GM12874 (cell line): ENCODE measurements at regions not wholly inside any gene's neighbourhood (a gene's known extent, or its start where the extent isn't known, plus 50 kb on each side); places are given as distances from the start of the nearest gene placed in this dataset.

ENCODE experiments used
- CTCF ChIP-seq: IDR thresholded peaks from 2 replicates; pipeline ENCODE4 v1.5.1; 2011; ENCODE audit warnings: low read depth, mild to moderate bottlenecking, control low read depth, low read length, moderate library complexity; ENCODE audit not compliant: insufficient read depth

GRCh38 chr9:87276851-87277261, 220.8 kb upstream of the DAPK1 start:
- TF ChIP-seq CTCF: no peak

GRCh38 chr9:87277346-87277745, 220.3 kb upstream of the DAPK1 start:
- no peak for TF ChIP-seq CTCF

GRCh38 chr9:87278971-87279733, 218.5 kb upstream of the DAPK1 start:
- no peak for TF ChIP-seq CTCF

GRCh38 chr9:87280421-87280820, 217.2 kb upstream of the DAPK1 start:
- no peak for TF ChIP-seq CTCF

DNA sequence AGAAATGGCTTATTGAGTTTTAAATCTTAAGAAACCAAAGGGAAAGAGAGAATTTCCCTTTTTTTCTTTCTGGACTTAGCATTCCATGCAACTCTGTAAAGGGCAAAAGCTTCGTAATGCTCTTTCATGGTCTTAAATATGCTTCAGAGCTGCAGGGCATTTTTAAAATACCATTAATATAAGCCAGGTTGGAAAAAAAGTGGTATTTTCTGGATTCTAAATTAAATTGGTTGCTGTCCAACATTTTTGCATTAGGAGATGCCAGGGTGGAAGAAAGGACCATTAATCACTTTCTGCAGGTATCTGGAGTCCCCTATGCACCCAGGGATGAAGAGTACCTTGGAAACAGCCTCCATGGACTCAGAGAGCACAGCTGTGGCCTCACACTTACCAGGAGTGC, 215.1 kb upstream of the DAPK1 start:
- no peak for TF ChIP-seq CTCF

- TF ChIP-seq CTCF: no peak
Observed at GRCh38 chr9:87283585-87283984, 214.1 kb upstream of the DAPK1 start.

DNA sequence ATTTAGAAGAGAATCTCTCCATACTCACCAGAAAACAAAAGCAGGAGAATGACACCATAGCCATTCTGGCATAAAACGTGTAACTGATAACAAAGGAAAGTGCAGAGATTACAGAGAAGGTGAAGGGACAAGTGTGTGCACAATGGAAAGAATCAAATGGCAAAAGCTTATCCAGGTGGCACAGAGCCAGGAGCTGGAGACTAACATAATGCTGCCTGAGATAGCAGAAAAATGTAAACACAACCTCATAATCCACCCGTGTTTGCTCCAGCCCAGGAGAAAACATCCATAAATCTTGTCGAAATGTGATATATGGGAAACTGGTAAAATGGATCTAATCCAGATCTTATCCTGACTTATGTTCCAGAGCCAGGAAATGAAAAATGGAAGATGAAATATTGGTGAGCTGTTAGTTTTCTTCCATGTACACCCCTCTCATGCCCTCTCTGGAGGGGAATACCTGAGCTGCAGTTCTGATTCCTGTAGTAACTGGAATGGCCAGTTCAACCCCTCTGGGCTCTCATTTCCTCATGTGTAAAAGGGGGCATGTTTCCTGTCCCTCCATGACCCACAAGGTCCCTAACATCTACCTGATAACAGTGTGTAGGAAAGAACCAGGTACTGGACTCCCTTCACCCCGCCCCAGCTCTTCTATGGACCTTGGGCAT, 212.3 kb upstream of the DAPK1 start:
- no peak for TF ChIP-seq CTCF
